Hepatocyte (in vitro differentiated cells): ENCODE measurements at regions not wholly inside any gene's neighbourhood (a gene's known extent, or its start where the extent isn't known, plus 50 kb on each side); places are given as distances from the start of the nearest gene placed in this dataset.

Source experiments
- EZH2 ChIP-seq: fragments of 200-600 bp; sonication (generic); IDR thresholded peaks from 2 replicates; pipeline ENCODE4 v1.6.1; 2016; ENCODE audit warnings: antibody characterized with exemption, mild to moderate bottlenecking, borderline replicate concordance
- EZH2phosphoT487 ChIP-seq: fragments of 200-600 bp; sonication (generic); IDR thresholded peaks from one replicate; pipeline ENCODE4 v1.6.1; 2018; ENCODE audit warnings: antibody characterized with exemption, mild to moderate bottlenecking, low read depth, moderate library complexity; ENCODE audit not compliant: unreplicated experiment, severe bottlenecking
- TF ChIP-seq, protein P1 (sequence below): fragments of 200-600 bp; sonication (generic); IDR thresholded peaks from 2 replicates; pipeline ENCODE4 v1.5.1; 2016; ENCODE audit warnings: antibody characterized with exemption, mild to moderate bottlenecking; ENCODE audit not compliant: poor library complexity

DNA sequence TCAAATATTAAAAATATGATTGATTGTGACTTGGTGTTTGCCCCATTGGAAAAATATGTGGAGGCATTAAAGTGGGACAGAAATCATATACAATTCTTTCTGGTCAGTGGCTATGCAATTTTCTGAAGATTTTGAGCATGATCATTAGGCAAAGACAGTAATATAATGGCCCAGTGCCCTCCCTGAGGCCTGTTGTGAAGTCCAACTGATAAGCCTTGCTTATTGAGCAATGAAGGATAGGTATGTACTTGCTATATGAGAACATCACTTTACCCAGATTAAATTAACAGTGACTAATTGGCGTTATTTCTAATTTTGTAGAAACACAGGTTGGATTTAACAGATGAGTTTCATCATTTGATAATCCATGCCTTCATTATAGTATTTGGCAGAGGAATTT is 57.1 kb downstream of the NKX2-1 start:
- TF ChIP-seq EZH2 (no peak), EZH2phosphoT487 (no peak)
- TF ChIP-seq, protein P1, sequence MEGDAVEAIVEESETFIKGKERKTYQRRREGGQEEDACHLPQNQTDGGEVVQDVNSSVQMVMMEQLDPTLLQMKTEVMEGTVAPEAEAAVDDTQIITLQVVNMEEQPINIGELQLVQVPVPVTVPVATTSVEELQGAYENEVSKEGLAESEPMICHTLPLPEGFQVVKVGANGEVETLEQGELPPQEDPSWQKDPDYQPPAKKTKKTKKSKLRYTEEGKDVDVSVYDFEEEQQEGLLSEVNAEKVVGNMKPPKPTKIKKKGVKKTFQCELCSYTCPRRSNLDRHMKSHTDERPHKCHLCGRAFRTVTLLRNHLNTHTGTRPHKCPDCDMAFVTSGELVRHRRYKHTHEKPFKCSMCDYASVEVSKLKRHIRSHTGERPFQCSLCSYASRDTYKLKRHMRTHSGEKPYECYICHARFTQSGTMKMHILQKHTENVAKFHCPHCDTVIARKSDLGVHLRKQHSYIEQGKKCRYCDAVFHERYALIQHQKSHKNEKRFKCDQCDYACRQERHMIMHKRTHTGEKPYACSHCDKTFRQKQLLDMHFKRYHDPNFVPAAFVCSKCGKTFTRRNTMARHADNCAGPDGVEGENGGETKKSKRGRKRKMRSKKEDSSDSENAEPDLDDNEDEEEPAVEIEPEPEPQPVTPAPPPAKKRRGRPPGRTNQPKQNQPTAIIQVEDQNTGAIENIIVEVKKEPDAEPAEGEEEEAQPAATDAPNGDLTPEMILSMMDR, result no peak
